GM18870 (cell line): ENCODE measurements at regions not wholly inside any gene's neighbourhood (a gene's known extent, or its start where the extent isn't known, plus 50 kb on each side); places are given as distances from the start of the nearest gene placed in this dataset.
A peak's percentile ranks its signal among the peaks of the same experiment; 100 is the strongest.
"Not testable (repeated sequence)": the region's sequence is repeated elsewhere in the genome, so short reads cannot be mapped to it uniquely, and the experiment has no call there.

ENCODE experiments used
- ATAC-seq: cut with Tn5 transposase; IDR thresholded peaks from one replicate; pipeline ENCODE4 v1.9.1; 2021; ENCODE audit warnings: moderate library complexity; ENCODE audit not compliant: unreplicated experiment

DNA sequence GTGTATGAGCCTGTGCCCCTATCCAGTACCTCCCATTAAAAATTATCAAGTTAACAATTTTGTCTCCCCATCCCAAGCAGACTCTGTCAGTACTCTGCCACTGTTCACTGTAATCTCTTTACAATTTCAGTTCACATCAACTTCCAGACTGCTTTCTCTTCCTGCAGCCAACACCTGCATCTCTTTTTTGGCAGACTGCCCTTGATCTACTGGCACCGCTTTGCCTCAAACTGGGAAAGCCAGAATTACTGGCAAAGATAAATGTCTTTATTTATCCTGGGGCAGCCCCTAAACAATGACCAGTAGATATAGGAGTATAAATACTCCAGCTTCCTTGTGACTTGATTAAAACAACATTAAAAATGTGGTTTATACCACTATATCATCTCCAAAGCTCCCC, 494.1 kb downstream of the ZNF385D start:
- ATAC-seq = no peak

- no peak for ATAC-seq
Measured at GRCh38 chr3:21238661-21239060, 512.3 kb downstream of the ZNF385D start.

GRCh38 chr3:21237638-21238037, 513.4 kb downstream of the ZNF385D start:
- ATAC-seq = no peak

- no peak for ATAC-seq
Measured at GRCh38 chr3:21235491-21235890, 515.5 kb downstream of the ZNF385D start.

DNA sequence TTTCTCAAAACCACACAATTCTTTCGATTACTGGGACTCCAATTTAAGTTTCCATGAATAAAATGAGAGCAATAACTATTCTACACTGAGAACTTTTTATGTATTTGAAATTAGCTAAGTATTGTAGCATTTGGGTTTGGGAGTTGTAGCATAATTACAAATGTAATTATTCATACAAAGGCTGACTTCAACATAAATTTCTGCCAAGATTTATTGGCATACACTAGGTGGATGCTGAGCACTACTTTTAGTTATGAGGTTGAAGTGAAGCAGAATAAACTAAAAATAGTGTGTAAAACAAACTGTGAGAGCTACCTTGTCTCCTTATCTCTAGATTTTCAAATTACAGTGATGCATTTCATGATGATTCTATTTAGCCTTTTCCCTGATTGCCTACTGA, 516.1 kb downstream of the ZNF385D start:
- ATAC-seq = no peak

- no peak for ATAC-seq
Measured at GRCh38 chr3:21229426-21230135, 521.4 kb downstream of the ZNF385D start.

DNA sequence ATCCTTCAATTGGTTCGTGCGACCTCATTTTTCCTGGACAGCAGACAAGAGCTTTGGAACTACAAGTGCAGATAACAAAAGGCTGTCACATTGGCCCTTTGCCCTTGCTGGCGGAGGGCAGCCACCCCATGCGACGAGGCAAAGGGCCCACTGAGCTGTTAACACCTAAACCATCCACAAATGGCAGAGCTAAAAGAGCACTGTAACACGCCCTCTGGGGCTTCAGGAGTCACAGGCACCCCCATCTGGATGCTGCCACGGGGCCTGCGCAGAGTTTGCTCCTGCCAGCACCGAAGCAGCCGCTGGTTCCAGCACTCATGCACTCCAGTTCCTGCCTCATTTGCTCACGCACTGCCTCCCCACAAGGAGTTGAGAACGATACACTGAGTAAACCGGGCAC, 524.9 kb downstream of the ZNF385D start:
- ATAC-seq = no peak

DNA sequence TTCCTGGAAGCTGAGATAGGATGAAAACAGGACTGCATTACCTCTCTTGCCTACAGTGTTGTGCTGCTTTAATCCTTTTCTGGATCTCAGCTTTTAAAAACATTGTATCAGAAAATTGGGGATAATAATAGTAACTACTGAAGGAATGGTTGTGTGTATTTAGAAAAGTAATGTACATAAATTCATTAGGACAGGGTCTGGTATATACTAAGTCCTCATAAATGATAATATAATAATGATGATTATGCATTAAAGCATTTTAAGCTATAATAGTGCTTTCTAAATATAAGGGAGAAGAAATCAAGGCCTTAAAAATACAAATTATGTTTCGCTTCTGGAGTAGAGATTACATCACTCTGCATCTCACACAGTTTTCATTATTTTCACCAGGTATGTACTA, 530.1 kb downstream of the ZNF385D start:
- no peak for ATAC-seq

DNA sequence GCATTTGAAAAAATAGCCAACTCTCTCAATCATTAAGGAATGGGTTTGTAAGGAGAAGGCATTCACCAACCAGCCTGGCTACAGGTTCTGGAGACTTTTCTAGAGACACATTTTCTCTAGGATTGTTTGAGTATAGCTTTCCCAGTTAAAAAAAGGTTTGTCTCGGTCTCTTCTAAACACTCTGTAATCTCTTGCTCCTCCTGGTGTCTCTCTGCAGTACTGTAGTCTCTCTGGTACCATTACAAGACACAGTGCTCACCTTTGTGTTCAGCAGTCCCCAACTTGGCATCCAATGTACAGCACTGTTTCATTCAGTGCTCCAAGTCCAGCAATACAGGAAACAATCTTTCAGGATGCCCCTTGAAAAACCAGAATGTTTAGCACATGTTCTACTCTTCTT, 534.4 kb downstream of the ZNF385D start:
- ATAC-seq = no peak

DNA sequence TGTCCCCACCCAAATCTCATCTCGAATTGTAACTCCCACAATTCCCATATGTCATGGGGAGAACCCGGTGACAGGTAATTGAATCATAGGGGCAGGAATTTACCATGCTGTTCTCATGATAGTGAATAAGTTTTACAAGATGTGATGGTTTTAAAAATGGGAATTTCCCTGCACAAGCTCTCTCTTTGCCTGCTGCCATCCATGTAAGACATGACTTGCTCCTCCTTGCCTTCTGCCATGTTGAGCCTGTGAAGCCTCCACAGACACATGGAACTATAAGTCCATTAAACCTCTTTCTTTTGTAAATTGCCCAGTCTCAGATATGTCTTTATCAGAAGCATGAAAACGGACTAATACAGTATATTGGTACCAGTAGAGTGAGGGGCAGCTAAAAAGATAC, 546.9 kb downstream of the ZNF385D start:
- ATAC-seq = not testable (repeated sequence)

DNA sequence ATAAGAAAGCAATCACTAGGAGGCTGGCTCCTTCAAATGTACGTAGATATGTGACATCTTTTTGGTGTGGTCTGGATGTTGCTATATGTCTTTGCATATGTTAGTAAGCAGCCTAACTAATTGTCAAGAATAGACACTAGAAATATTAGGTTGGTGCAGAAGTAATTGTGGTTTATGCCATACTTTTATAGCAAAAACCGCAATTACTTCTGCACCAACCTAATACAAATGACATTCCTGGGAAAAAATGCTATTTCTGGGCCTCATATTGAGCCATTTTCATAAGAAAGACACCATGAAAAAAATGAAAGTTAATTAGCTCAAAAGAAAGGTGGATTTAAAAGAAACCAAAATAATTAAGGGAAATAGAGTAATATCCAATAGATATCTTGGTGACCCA, 555.8 kb downstream of the ZNF385D start:
- no peak for ATAC-seq

- ATAC-seq = not testable (repeated sequence)
Measured at GRCh38 chr3:21194036-21194435, 557.0 kb downstream of the ZNF385D start.

- ATAC-seq = no peak
Measured at GRCh38 chr3:21188459-21188858, 562.6 kb downstream of the ZNF385D start.

GRCh38 chr3:21185816-21186314, 565.1 kb downstream of the ZNF385D start:
- ATAC-seq = no peak

- ATAC-seq = no peak
Measured at GRCh38 chr3:21174461-21174860, 576.5 kb downstream of the ZNF385D start.

DNA sequence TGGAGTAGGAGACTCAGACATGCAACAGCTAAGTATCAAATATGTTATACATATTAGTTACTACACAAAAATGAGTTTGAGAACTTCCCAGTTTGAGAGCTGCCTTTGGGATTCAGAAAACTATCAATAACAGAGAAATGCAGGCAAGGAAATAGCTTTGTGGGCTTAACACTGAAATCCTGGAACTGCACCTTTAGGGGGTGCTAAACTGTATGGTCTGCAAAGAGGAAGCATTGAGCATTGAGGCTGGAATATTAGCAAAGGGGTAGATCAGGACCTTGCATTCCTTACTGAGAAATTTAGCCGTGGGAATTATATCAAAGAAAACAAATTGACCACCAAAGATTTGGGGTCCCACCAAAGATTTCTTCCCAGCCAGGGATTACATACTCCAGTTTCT, 580.0 kb downstream of the ZNF385D start:
- ATAC-seq = peak; percentile 60

DNA sequence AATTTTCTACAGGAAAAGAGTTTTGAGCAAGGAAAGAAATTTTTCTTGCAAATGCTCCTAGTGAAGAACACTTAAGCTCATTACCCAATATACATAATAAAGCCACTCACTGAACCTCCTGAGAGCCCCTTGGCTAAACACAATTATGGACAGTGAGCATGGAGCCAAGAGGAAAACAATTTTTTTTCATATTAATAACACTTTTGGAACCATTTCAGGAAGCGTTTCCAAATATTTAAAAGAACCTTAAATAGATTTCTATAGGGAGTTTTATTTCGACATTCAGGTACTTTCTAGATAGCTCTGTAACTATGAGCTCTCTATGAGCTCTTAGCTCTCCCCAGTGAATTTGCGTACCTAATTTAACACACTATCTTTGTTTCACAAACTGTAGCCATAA, 581.1 kb downstream of the ZNF385D start:
- ATAC-seq = no peak

DNA sequence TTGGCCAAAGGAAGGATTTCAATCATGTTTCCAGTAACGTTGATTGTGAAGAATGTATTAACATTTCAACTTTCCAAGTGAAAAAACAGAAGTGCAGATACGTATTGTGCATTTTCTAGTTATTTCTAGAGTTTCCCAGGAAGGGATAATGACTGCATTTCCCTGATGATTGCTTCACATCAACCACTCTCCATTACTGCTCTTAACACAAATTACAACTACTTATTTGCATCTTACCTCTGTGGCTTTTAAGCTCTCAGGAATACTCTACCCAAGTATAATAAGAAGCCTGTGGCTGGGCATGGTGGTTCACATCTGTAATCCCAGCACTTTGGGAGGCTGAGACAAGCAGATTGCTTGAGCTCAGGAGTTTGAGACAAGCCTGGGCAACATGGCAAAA, 582.5 kb downstream of the ZNF385D start:
- ATAC-seq = no peak

DNA sequence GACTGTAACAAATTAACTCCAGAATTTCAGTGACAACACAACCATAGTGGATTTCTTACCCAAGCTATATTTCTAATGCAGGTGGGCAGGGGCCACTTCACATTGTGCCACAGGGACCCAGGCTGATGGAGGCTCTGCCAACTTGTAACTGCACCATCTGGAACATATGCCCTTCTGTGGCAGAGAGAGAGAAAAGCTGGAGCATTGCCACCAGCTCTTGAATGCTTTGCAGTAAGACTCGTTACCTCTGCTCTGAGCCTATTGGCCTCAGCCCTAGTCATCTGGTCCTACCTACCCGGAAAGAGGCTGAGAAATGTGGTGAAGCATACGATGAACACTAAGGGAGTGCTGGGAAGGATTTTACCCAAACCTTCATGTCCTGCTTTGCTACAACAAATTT, 587.1 kb downstream of the ZNF385D start:
- no peak for ATAC-seq

DNA sequence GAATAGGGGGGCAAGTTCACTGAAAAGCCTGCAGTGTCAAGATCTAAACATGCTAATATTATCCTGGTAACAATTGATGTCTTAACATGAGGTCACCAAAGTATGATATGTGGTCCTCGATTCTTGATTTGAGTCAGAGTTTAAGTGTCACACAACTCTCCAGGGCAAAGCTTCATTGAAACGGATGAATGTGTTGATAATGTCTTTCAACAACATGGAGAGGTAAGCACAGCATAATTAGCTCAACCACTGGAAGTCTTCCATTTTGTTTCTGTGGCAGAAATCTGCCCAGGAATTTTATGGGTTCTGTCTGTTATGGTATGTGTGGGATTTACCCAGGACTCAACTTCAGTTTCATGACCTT, 591.5 kb downstream of the ZNF385D start:
- ATAC-seq = no peak

- no peak for ATAC-seq
Measured at GRCh38 chr3:21158861-21159542, 592.0 kb downstream of the ZNF385D start.

GRCh38 chr3:21154911-21155310, 596.1 kb downstream of the ZNF385D start:
- ATAC-seq = no peak

- ATAC-seq = peak; percentile 66
Measured at GRCh38 chr3:21152555-21152954, 598.5 kb downstream of the ZNF385D start.
